Panc1 (cell line): ENCODE measurements at regions not wholly inside any gene's neighbourhood (a gene's known extent, or its start where the extent isn't known, plus 50 kb on each side); places are given as distances from the start of the nearest gene placed in this dataset.

Source experiments
- CTCF ChIP-seq: fragments of 450-650 bp; IDR thresholded peaks from 2 replicates; pipeline ENCODE4 v1.5.1; 2017; ENCODE audit warnings: mild to moderate bottlenecking
- POLR2AphosphoS5 ChIP-seq: IDR thresholded peaks from 2 replicates; pipeline ENCODE4 v1.6.1; 2012; ENCODE audit warnings: mild to moderate bottlenecking, low read depth, low read length, moderate library complexity
- REST ChIP-seq, 2 experiments: IDR thresholded peaks; 2 replicates each; pipeline ENCODE4 v1.6.1; 2011 to 2012; ENCODE audit warnings: low read depth in 2 of 2, control low read depth in 1 of 2, low read length in 1 of 2, mild to moderate bottlenecking in 1 of 2, moderate library complexity in 1 of 2; ENCODE audit not compliant: insufficient read depth in 1 of 2
- SIN3A ChIP-seq: IDR thresholded peaks from 2 replicates; pipeline ENCODE4 v1.6.1; 2012; ENCODE audit warnings: low read depth, mild to moderate bottlenecking, low read length, moderate library complexity, borderline replicate concordance; ENCODE audit not compliant: insufficient read depth

GRCh38 chrX:9338986-9339385, 125.9 kb upstream of the TBL1X start:
- TF ChIP-seq POLR2AphosphoS5: no peak
- no peak for TF ChIP-seq CTCF
- no peak for TF ChIP-seq REST (IDR thresholded peaks at IDR 0.05; ENCODE audit: insufficient read depth in 1 of 2, low read depth in 2 of 2, low read length in 1 of 2)
- TF ChIP-seq SIN3A: no peak
